ELR (cell line): ENCODE measurements at regions not wholly inside any gene's neighbourhood (a gene's known extent, or its start where the extent isn't known, plus 50 kb on each side); places are given as distances from the start of the nearest gene placed in this dataset.
"Not testable (repeated sequence)": the region's sequence is repeated elsewhere in the genome, so short reads cannot be mapped to it uniquely, and the experiment has no call there.

Source experiments
- DNase-seq: peaks from one replicate; pipeline ENCODE4 v3.0.0-alpha.2; 2015; ENCODE audit warnings: low read depth

GRCh38 chr7:14971678-14972077 lies 69.1 kb upstream of the DGKB start:
- DNase-seq: not testable (repeated sequence)

GRCh38 chr7:14967376-14967775 lies 64.8 kb upstream of the DGKB start:
- not testable (repeated sequence) for DNase-seq

- no peak for DNase-seq
Measured at GRCh38 chr7:14962778-14963177, 60.2 kb upstream of the DGKB start.

GRCh38 chr7:14960721-14961120 lies 58.2 kb upstream of the DGKB start:
- no peak for DNase-seq

DNA sequence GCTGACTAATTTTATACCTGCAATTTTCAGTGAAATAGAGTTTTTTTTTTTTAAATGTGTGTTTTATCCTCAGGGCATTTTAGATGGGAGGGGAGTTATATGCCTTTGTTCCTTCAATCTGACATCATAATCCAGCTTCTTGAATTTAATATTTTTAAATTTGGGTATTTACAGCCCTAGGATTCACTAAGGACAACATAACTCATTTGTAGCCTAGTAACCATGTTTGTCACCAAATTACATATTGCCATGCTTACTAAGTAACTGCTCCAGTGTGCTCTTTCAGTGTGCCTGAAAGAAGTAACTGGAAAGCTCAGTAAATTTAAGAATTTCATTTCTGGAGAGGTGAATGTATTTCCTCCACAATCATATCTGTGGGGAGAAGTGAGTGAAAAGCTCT lies 56.8 kb upstream of the DGKB start:
- DNase-seq: no peak

DNA sequence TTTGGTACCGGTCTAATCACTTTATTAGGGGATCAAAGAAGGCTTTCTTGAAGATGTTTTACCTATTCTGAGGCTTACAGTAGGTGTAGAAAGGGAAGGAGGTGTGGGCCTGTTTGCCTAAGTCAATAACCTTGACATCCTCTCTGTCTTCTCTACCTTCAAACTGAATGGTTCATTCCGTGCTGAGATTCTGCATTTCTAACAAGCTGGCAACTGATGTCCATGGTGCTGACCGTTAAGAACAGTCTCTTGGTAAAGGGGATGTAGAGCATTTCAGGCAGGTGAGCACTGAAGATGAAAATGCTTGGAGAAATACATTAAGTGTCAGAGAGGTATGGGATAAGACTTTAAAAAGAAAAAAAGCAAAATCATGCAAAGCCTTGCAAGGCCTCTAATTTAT lies 51.5 kb upstream of the DGKB start:
- DNase-seq: no peak
